Mesothelial cell of epicardium (in vitro differentiated cells): ENCODE measurements at regions not wholly inside any gene's neighbourhood (a gene's known extent, or its start where the extent isn't known, plus 50 kb on each side); places are given as distances from the start of the nearest gene placed in this dataset.

Experiments
- DNase-seq, 2 experiments: peaks; one replicate each; pipeline ENCODE4 v3.0.0; 2021; ENCODE audit warnings: low spot score in 2 of 2; ENCODE audit not compliant: unreplicated experiment in 2 of 2
- H3K27ac Mint-ChIP-seq: 2 replicates; pipeline ENCODE4 v1.8.0; 2021; ENCODE audit warnings: mixed read lengths
- H3K27me3 Mint-ChIP-seq: 2 replicates; pipeline ENCODE4 v1.8.0; 2021; ENCODE audit warnings: low read depth, mixed read lengths
- H3K36me3 Mint-ChIP-seq: 2 replicates; pipeline ENCODE4 v1.8.0; 2021; ENCODE audit warnings: mixed read lengths
- H3K4me1 Mint-ChIP-seq: 2 replicates; pipeline ENCODE4 v1.8.0; 2021; ENCODE audit warnings: mixed read lengths
- H3K4me3 Mint-ChIP-seq: 2 replicates; pipeline ENCODE4 v1.8.0; 2021; ENCODE audit warnings: mild to moderate bottlenecking, moderate library complexity, mixed read lengths
- H3K9me3 Mint-ChIP-seq: 2 replicates; pipeline ENCODE4 v1.8.0; 2021; ENCODE audit warnings: mixed read lengths
- CTCF ChIP-seq: fragments of 200-600 bp; sonication (generic); IDR thresholded peaks from one replicate; pipeline ENCODE4 v1.5.0; 2021; ENCODE audit warnings: antibody characterized with exemption; ENCODE audit not compliant: unreplicated experiment

DNA sequence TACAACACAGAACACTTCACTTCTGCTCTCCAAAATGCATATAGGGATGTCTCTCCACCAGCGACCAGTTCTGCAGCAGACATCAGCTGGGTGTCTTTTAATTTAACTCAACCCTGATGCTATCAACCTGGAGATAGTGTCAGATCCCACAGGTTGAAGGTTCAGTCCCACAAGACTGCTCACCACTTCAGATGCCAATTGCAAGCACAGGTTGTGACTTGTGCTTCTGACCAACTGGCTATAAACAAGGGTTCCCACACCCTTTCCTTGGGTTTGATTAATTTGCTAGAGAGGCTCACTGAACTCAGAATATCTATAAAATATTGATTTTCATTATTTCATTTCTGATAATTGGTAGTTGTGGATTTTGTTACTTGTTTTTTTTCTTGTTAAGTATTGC lies 177.4 kb upstream of the HS3ST1 start:
- Mint-ChIP-seq H3K36me3 (no peaks in the 10 kb centered on the region), H3K4me3 (no peak overlapping the region), H3K9me3 (peaks cover 3% of the 10 kb centered on the region), H3K27me3 (no peaks in the 10 kb centered on the region), H3K4me1 (peaks cover 9% of the 10 kb centered on the region), H3K27ac (no peak overlapping the region)
- no peak for DNase-seq
- TF ChIP-seq CTCF, result no peak

DNA sequence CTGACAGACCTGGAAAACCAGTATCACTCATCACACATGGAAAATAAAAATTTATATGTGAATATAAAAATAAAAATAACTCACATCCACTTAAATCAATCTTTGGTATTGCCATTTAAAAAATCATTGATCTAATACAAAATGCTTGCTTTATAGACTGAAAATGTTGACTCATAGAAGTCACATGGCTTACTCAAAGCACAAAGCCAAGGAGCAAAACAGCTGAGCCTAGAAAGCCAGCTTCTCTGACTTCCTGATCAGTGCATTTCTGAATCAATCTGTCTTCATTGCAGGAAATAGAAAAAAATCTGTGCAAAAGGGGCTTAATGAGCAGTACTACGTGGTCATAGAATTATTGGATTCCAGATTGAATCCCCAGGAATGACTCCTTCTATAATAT lies 176.9 kb upstream of the HS3ST1 start:
- no peak for TF ChIP-seq CTCF
- H3K4me1 Mint-ChIP-seq, result peaks cover 9% of the 10 kb centered on the region
- H3K9me3 Mint-ChIP-seq, result peaks cover 4% of the 10 kb centered on the region
- no peaks in the 10 kb centered on the region for H3K27me3 Mint-ChIP-seq
- H3K4me3 Mint-ChIP-seq, result no peak overlapping the region
- H3K27ac Mint-ChIP-seq, result no peak overlapping the region
- no peaks in the 10 kb centered on the region for H3K36me3 Mint-ChIP-seq
- no peak for DNase-seq

DNA sequence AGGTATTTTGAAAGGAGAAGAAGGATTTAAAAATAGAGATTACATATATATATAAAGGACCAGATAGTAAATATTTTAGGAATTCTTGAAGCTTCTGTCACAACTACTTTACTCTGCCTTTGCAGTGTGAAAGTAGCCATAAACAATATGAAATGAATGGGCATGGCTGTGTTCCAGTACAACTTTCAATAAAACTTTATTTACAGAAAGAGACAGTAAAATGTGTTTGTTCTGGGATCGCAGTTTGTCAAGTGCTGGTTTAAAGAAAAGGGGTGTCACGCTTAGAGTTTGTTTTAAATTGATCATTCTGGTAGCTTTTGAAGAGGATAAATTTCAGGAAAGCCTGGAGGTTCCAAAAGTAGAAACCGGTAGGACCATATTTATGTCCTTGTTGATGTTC lies 176.1 kb upstream of the HS3ST1 start:
- H3K27me3 Mint-ChIP-seq, result no peaks in the 10 kb centered on the region
- no peaks in the 10 kb centered on the region for H3K36me3 Mint-ChIP-seq
- peaks cover 4% of the 10 kb centered on the region for H3K9me3 Mint-ChIP-seq
- H3K4me3 Mint-ChIP-seq, result no peak overlapping the region
- TF ChIP-seq CTCF, result no peak
- DNase-seq, result no peak
- no peak overlapping the region for H3K27ac Mint-ChIP-seq
- peaks cover 9% of the 10 kb centered on the region for H3K4me1 Mint-ChIP-seq

DNA sequence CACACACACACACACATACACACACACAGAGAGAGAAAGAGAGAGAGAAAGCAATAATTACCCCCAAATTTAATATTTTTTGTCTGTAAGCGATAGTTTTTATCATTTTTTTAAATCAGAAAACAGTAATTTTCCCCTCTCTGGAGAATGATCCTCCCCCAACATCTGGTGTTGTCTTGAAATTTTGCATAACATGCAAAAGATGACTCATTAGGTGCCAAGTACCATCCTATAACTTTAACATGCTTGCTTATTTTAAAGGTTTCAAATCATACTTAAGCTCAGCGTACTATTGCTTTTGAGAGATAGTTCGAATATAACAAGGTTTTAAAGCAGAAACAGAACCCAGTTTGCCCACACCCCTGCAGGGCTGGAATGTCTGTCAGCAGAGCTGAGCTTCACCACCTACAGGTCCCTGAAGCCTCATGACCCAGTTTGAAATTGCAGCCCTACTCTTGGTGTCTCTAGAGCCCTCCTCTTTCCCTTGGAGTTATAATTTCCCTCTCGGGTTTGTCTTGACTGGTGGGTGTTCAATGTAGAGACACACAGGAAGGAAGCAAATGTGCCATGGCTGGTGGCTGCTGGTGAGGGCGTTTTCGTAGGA lies 175.0 kb upstream of the HS3ST1 start:
- H3K36me3 Mint-ChIP-seq, result no peaks in the 10 kb centered on the region
- no peak overlapping the region for H3K27ac Mint-ChIP-seq
- no peaks in the 10 kb centered on the region for H3K27me3 Mint-ChIP-seq
- no peak for TF ChIP-seq CTCF
- DNase-seq, result no peak
- H3K9me3 Mint-ChIP-seq, result peaks cover 4% of the 10 kb centered on the region
- no peak overlapping the region for H3K4me3 Mint-ChIP-seq
- H3K4me1 Mint-ChIP-seq, result peaks cover 9% of the 10 kb centered on the region

DNA sequence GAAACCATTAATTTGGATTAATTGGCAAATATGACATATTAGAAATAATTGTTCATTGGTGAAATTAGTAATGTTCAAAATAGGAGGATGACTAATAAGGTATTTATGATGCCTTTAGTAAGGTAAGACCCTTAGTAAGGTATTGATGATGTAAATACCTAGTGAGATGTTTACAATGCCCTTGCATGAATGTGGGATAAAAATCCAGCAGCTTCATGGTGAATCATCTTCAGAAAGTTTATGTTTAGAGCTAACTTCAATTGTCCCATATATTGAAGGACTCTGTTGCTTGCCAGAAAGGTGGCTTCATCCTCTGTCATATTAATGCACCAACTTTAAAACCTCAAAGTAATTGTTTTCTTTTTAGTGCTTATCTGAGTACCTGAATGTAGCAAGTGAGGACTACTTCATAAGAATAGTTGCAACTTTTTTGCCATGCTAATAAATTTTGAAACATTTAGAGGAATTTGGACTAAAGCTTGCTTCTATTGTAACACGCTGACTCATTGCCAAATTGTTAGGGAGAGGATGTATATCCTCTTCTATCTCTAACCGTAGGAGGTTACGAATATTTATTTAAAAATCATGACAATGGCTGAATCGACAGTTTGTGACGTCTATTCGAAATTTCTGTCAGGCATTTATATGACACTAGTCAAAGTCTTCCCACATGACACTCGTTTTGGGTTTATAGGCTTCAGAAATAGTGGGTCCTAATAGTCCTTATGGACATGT lies 174.1 kb upstream of the HS3ST1 start:
- Mint-ChIP-seq H3K4me1 (peaks cover 9% of the 10 kb centered on the region), H3K27ac (no peak overlapping the region), H3K9me3 (peaks cover 4% of the 10 kb centered on the region), H3K27me3 (no peaks in the 10 kb centered on the region), H3K4me3 (no peak overlapping the region), H3K36me3 (no peaks in the 10 kb centered on the region)
- no peak for TF ChIP-seq CTCF
- no peak for DNase-seq

DNA sequence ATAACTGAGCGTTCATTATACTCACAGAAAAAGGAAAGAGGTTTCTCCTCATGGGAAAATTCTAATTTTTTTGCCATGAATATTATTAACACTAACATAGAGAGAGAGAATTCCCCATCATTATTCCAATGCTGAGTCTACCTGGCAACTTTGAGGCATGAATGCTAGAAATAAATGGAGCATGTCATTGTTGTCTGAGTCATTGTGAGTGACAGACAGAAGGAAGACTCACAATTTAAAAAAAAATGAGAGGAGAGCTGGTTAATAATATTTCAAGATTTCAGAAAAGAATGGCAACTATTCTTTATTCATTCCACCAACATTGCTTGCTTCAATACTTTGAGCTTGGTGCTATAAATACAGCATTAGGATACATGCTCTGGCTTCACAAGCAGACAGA lies 170.4 kb upstream of the HS3ST1 start:
- no peak overlapping the region for H3K27ac Mint-ChIP-seq
- DNase-seq, result no peak
- peaks cover 4% of the 10 kb centered on the region for H3K9me3 Mint-ChIP-seq
- H3K27me3 Mint-ChIP-seq, result no peaks in the 10 kb centered on the region
- no peak for TF ChIP-seq CTCF
- no peaks in the 10 kb centered on the region for H3K36me3 Mint-ChIP-seq
- H3K4me1 Mint-ChIP-seq, result peaks cover 11% of the 10 kb centered on the region
- no peak overlapping the region for H3K4me3 Mint-ChIP-seq
